ENCODE measurements at regions not wholly inside any gene's neighbourhood (a gene's known extent, or its start where the extent isn't known, plus 50 kb on each side); places are given as distances from the start of the nearest gene placed in this dataset.
"Not testable (repeated sequence)": the region's sequence is repeated elsewhere in the genome, so short reads cannot be mapped to it uniquely, and the experiment has no call there.

- Mint-ChIP-seq H3K4me3 (no peak overlapping the region), H3K27ac (no peak overlapping the region), H3K36me3 (ENCODE audit: low read depth) (no peaks in the 10 kb centered on the region), H3K27me3 (peaks cover 4% of the 10 kb centered on the region), H3K9me3 (no peaks in the 10 kb centered on the region), H3K4me1 (ENCODE audit: low read depth) (no peaks in the 10 kb centered on the region)
- no peak for DNase-seq
Measured at GRCh38 chr10:45198486-45199204, 116.8 kb downstream of the OR13A1 start.

GRCh38 chr10:45199205-45199740, 116.1 kb downstream of the OR13A1 start:
- DNase-seq, result no peak
- no peaks in the 10 kb centered on the region for H3K4me1 Mint-ChIP-seq (ENCODE audit: low read depth)
- H3K27me3 Mint-ChIP-seq, result peaks cover 4% of the 10 kb centered on the region
- no peaks in the 10 kb centered on the region for H3K9me3 Mint-ChIP-seq
- no peaks in the 10 kb centered on the region for H3K36me3 Mint-ChIP-seq (ENCODE audit: low read depth)
- H3K4me3 Mint-ChIP-seq, result no peak overlapping the region
- no peak overlapping the region for H3K27ac Mint-ChIP-seq

- no peaks in the 10 kb centered on the region for H3K4me1 Mint-ChIP-seq (ENCODE audit: low read depth)
- no peaks in the 10 kb centered on the region for H3K36me3 Mint-ChIP-seq (ENCODE audit: low read depth)
- no peak overlapping the region for H3K27ac Mint-ChIP-seq
- peaks cover 8% of the 10 kb centered on the region for H3K27me3 Mint-ChIP-seq
- no peak for DNase-seq
- no peaks in the 10 kb centered on the region for H3K9me3 Mint-ChIP-seq
- H3K4me3 Mint-ChIP-seq, result no peak overlapping the region
Measured at GRCh38 chr10:45201271-45201670, 114.1 kb downstream of the OR13A1 start.

- Mint-ChIP-seq H3K27ac (no peak overlapping the region), H3K9me3 (no peaks in the 10 kb centered on the region), H3K27me3 (peaks cover 8% of the 10 kb centered on the region), H3K36me3 (ENCODE audit: low read depth) (no peaks in the 10 kb centered on the region), H3K4me3 (no peak overlapping the region), H3K4me1 (ENCODE audit: low read depth) (no peaks in the 10 kb centered on the region)
- no peak for DNase-seq
Measured at GRCh38 chr10:45202242-45202641, 113.2 kb downstream of the OR13A1 start.

- Mint-ChIP-seq H3K4me1 (ENCODE audit: low read depth) (no peaks in the 10 kb centered on the region), H3K36me3 (ENCODE audit: low read depth) (no peaks in the 10 kb centered on the region), H3K9me3 (peaks cover 7% of the 10 kb centered on the region), H3K4me3 (no peak overlapping the region), H3K27me3 (peaks cover 23% of the 10 kb centered on the region), H3K27ac (no peak overlapping the region)
- no peak for DNase-seq
Measured at GRCh38 chr10:45204954-45205775, 110.2 kb downstream of the OR13A1 start.

- Mint-ChIP-seq H3K36me3 (ENCODE audit: low read depth) (no peaks in the 10 kb centered on the region), H3K4me3 (no peak overlapping the region), H3K4me1 (ENCODE audit: low read depth) (no peaks in the 10 kb centered on the region), H3K9me3 (peaks cover 7% of the 10 kb centered on the region), H3K27me3 (peaks cover 22% of the 10 kb centered on the region), H3K27ac (no peak overlapping the region)
- DNase-seq, result no peak
Measured at GRCh38 chr10:45209888-45210287, 105.5 kb downstream of the OR13A1 start.

GRCh38 chr10:45211576-45211975, 103.8 kb downstream of the OR13A1 start:
- no peak for DNase-seq
- Mint-ChIP-seq H3K4me1 (ENCODE audit: low read depth) (no peaks in the 10 kb centered on the region), H3K27ac (no peak overlapping the region), H3K27me3 (peaks cover 19% of the 10 kb centered on the region), H3K36me3 (ENCODE audit: low read depth) (no peaks in the 10 kb centered on the region), H3K9me3 (peaks cover 7% of the 10 kb centered on the region), H3K4me3 (no peak overlapping the region)

- Mint-ChIP-seq H3K27me3 (no peaks in the 10 kb centered on the region), H3K27ac (no peak overlapping the region), H3K4me1 (ENCODE audit: low read depth) (no peaks in the 10 kb centered on the region), H3K36me3 (ENCODE audit: low read depth) (no peaks in the 10 kb centered on the region), H3K4me3 (no peak overlapping the region), H3K9me3 (no peaks in the 10 kb centered on the region)
- DNase-seq, result no peak
Measured at GRCh38 chr10:45219416-45219815, 96.0 kb downstream of the OR13A1 start.

- H3K4me3 Mint-ChIP-seq, result no peak overlapping the region
- H3K9me3 Mint-ChIP-seq, result no peaks in the 10 kb centered on the region
- H3K4me1 Mint-ChIP-seq (ENCODE audit: low read depth), result no peaks in the 10 kb centered on the region
- H3K27ac Mint-ChIP-seq, result no peak overlapping the region
- no peaks in the 10 kb centered on the region for H3K27me3 Mint-ChIP-seq
- H3K36me3 Mint-ChIP-seq (ENCODE audit: low read depth), result no peaks in the 10 kb centered on the region
- no peak for DNase-seq
Measured at GRCh38 chr10:45220931-45221330, 94.5 kb downstream of the OR13A1 start.

GRCh38 chr10:45224219-45224841, 91.1 kb downstream of the OR13A1 start:
- H3K27ac Mint-ChIP-seq, result no peak overlapping the region
- no peak overlapping the region for H3K4me3 Mint-ChIP-seq
- no peaks in the 10 kb centered on the region for H3K36me3 Mint-ChIP-seq (ENCODE audit: low read depth)
- peaks cover 15% of the 10 kb centered on the region for H3K27me3 Mint-ChIP-seq
- DNase-seq, result no peak
- H3K9me3 Mint-ChIP-seq, result peaks cover 3% of the 10 kb centered on the region
- H3K4me1 Mint-ChIP-seq (ENCODE audit: low read depth), result no peaks in the 10 kb centered on the region

GRCh38 chr10:45227042-45227441, 88.4 kb downstream of the OR13A1 start:
- Mint-ChIP-seq H3K36me3 (ENCODE audit: low read depth) (no peaks in the 10 kb centered on the region), H3K4me1 (ENCODE audit: low read depth) (no peaks in the 10 kb centered on the region), H3K27me3 (peaks cover 26% of the 10 kb centered on the region), H3K9me3 (peaks cover 14% of the 10 kb centered on the region), H3K4me3 (no peak overlapping the region), H3K27ac (no peak overlapping the region)
- DNase-seq, result no peak

GRCh38 chr10:45227456-45227855, 88.0 kb downstream of the OR13A1 start:
- H3K9me3 Mint-ChIP-seq, result peaks cover 14% of the 10 kb centered on the region
- H3K36me3 Mint-ChIP-seq (ENCODE audit: low read depth), result no peaks in the 10 kb centered on the region
- H3K27me3 Mint-ChIP-seq, result peaks cover 26% of the 10 kb centered on the region
- no peak overlapping the region for H3K4me3 Mint-ChIP-seq
- H3K27ac Mint-ChIP-seq, result no peak overlapping the region
- no peaks in the 10 kb centered on the region for H3K4me1 Mint-ChIP-seq (ENCODE audit: low read depth)
- no peak for DNase-seq

GRCh38 chr10:45229823-45230222, 85.6 kb downstream of the OR13A1 start:
- DNase-seq, result no peak
- Mint-ChIP-seq H3K4me1 (ENCODE audit: low read depth) (no peaks in the 10 kb centered on the region), H3K27me3 (peaks cover 38% of the 10 kb centered on the region), H3K36me3 (ENCODE audit: low read depth) (no peaks in the 10 kb centered on the region), H3K9me3 (peaks cover 14% of the 10 kb centered on the region), H3K27ac (no peak overlapping the region), H3K4me3 (no peak overlapping the region)

- not testable (repeated sequence) for H3K9me3 Mint-ChIP-seq; H3K27ac Mint-ChIP-seq; H3K36me3 Mint-ChIP-seq (ENCODE audit: low read depth); H3K4me1 Mint-ChIP-seq (ENCODE audit: low read depth); H3K4me3 Mint-ChIP-seq
- peak; percentile 57 for DNase-seq
- peaks cover 14% of the 10 kb centered on the region for H3K27me3 Mint-ChIP-seq
Measured at GRCh38 chr10:45235260-45235769, 80.1 kb downstream of the OR13A1 start.
